ENCODE measurements at regions not wholly inside any gene's neighbourhood (a gene's known extent, or its start where the extent isn't known, plus 50 kb on each side); places are given as distances from the start of the nearest gene placed in this dataset.

- H3K9me3 Mint-ChIP-seq (ENCODE audit: unreplicated experiment), result no peaks in the 10 kb centered on the region
- no peak for DNase-seq (ENCODE audit: extremely low spot score, unreplicated experiment)
- no peaks in the 10 kb centered on the region for H3K27me3 Mint-ChIP-seq (ENCODE audit: unreplicated experiment)
- H3K4me3 Mint-ChIP-seq (ENCODE audit: unreplicated experiment), result no peak overlapping the region
- peaks cover 42% of the 10 kb centered on the region for H3K4me1 Mint-ChIP-seq (ENCODE audit: unreplicated experiment)
- no peak overlapping the region for H3K27ac Mint-ChIP-seq (ENCODE audit: unreplicated experiment)
- no peak for TF ChIP-seq CTCF (IDR thresholded peaks at IDR 0.05)
- no peaks in the 10 kb centered on the region for H3K36me3 Mint-ChIP-seq (ENCODE audit: unreplicated experiment)
Measured at GRCh38 chr15:99507504-99508310, 58.1 kb upstream of the MEF2A start.

- peaks cover 44% of the 10 kb centered on the region for H3K4me1 Mint-ChIP-seq (ENCODE audit: unreplicated experiment)
- no peak overlapping the region for H3K27ac Mint-ChIP-seq (ENCODE audit: unreplicated experiment)
Measured at GRCh38 chr15:99508311-99508645, 57.5 kb upstream of the MEF2A start.

GRCh38 chr15:99508852-99509251 is 56.9 kb upstream of the MEF2A start:
- Mint-ChIP-seq H3K27me3 (ENCODE audit: unreplicated experiment) (no peaks in the 10 kb centered on the region), H3K4me1 (ENCODE audit: unreplicated experiment) (peaks cover 44% of the 10 kb centered on the region), H3K9me3 (ENCODE audit: unreplicated experiment) (peaks cover 4% of the 10 kb centered on the region)

More at GRCh38 chr15:99508311-99508645, 57.5 kb upstream of the MEF2A start:
- no peaks in the 10 kb centered on the region for H3K36me3 Mint-ChIP-seq (ENCODE audit: unreplicated experiment)
- no peak overlapping the region for H3K4me3 Mint-ChIP-seq (ENCODE audit: unreplicated experiment)
- no peaks in the 10 kb centered on the region for H3K27me3 Mint-ChIP-seq (ENCODE audit: unreplicated experiment)
- DNase-seq (ENCODE audit: extremely low spot score, unreplicated experiment), result no peak
- no peaks in the 10 kb centered on the region for H3K9me3 Mint-ChIP-seq (ENCODE audit: unreplicated experiment)
- TF ChIP-seq CTCF (IDR thresholded peaks at IDR 0.05), result no peak

GRCh38 chr15:99509686-99510461 is 55.9 kb upstream of the MEF2A start:
- Mint-ChIP-seq H3K9me3 (ENCODE audit: unreplicated experiment) (peaks cover 10% of the 10 kb centered on the region), H3K4me3 (ENCODE audit: unreplicated experiment) (no peak overlapping the region)

More at GRCh38 chr15:99508852-99509251, 56.9 kb upstream of the MEF2A start:
- no peak overlapping the region for H3K27ac Mint-ChIP-seq (ENCODE audit: unreplicated experiment)
- no peak overlapping the region for H3K4me3 Mint-ChIP-seq (ENCODE audit: unreplicated experiment)
- no peaks in the 10 kb centered on the region for H3K36me3 Mint-ChIP-seq (ENCODE audit: unreplicated experiment)
- DNase-seq (ENCODE audit: extremely low spot score, unreplicated experiment), result no peak
- no peak for TF ChIP-seq CTCF (IDR thresholded peaks at IDR 0.05)

More at GRCh38 chr15:99509686-99510461, 55.9 kb upstream of the MEF2A start:
- no peak for DNase-seq (ENCODE audit: extremely low spot score, unreplicated experiment)
- H3K27me3 Mint-ChIP-seq (ENCODE audit: unreplicated experiment), result no peaks in the 10 kb centered on the region
- no peak overlapping the region for H3K27ac Mint-ChIP-seq (ENCODE audit: unreplicated experiment)
- no peaks in the 10 kb centered on the region for H3K36me3 Mint-ChIP-seq (ENCODE audit: unreplicated experiment)
- no peak for TF ChIP-seq CTCF (IDR thresholded peaks at IDR 0.05)
- peaks cover 36% of the 10 kb centered on the region for H3K4me1 Mint-ChIP-seq (ENCODE audit: unreplicated experiment)

Data from osteocyte (in vitro differentiated cells).